ENCODE measurements at regions not wholly inside any gene's neighbourhood (a gene's known extent, or its start where the extent isn't known, plus 50 kb on each side); places are given as distances from the start of the nearest gene placed in this dataset.

DNA sequence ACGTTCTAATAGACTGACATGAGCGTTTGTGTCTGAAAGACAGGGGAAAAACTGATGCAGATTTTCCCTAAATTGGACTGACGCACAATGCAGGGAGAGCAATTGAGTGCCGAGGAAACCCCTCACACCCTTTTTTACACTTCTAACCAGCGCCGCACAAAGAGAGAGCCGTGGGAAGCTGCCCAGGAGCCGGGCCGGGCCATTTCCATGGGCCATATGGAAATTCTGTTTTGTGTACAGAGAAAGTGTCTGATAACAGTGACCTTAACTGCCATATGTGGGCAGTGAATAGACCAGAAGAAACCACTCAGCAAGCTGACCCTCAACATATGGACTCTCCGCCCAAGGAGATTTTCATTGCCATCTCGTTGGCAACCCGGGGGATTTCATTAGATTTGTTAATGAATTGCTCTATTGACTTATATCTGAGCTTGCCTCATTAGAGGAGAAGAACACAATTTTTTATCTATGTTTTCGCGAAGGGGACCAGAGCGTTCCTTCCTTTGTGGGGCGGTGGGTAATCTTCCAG lies 225.9 kb upstream of the IRX3 start:
- TF ChIP-seq, protein P1, sequence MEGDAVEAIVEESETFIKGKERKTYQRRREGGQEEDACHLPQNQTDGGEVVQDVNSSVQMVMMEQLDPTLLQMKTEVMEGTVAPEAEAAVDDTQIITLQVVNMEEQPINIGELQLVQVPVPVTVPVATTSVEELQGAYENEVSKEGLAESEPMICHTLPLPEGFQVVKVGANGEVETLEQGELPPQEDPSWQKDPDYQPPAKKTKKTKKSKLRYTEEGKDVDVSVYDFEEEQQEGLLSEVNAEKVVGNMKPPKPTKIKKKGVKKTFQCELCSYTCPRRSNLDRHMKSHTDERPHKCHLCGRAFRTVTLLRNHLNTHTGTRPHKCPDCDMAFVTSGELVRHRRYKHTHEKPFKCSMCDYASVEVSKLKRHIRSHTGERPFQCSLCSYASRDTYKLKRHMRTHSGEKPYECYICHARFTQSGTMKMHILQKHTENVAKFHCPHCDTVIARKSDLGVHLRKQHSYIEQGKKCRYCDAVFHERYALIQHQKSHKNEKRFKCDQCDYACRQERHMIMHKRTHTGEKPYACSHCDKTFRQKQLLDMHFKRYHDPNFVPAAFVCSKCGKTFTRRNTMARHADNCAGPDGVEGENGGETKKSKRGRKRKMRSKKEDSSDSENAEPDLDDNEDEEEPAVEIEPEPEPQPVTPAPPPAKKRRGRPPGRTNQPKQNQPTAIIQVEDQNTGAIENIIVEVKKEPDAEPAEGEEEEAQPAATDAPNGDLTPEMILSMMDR (IDR thresholded peaks at IDR 0.05): no peak
- no peak for TF ChIP-seq EP300 (IDR thresholded peaks at IDR 0.05)
- no peak for TF ChIP-seq POLR2A (IDR thresholded peaks at IDR 0.05)

All from ovary (tissue), 3 donors.